ENCODE measurements at regions not wholly inside any gene's neighbourhood (a gene's known extent, or its start where the extent isn't known, plus 50 kb on each side); places are given as distances from the start of the nearest gene placed in this dataset.
A peak's percentile ranks its signal among the peaks of the same experiment; 100 is the strongest.

GRCh38 chr6:14472255-14472985 lies 354.8 kb downstream of the CD83 start:
- no TSS peak for BruUV-seq (replicated peaks)
- Histone ChIP-seq H3K36me3 (ENCODE audit: control insufficient read depth in 2 of 2, insufficient read depth in 2 of 2, low read length in 1 of 2) (no peaks in the 10 kb centered on the region), H3K4me2 (ENCODE audit: control insufficient read depth, insufficient read depth) (no peak overlapping the region), H2AFZ (ENCODE audit: control insufficient read depth, low read depth, low read length) (no peak overlapping the region), H3K4me3 (no peak overlapping the region), H3K79me2 (ENCODE audit: control insufficient read depth, insufficient read depth, low read length) (no peaks in the 10 kb centered on the region), H3K9me3 (replicated peaks; ENCODE audit: control insufficient read depth, insufficient read depth, low read length) (no peaks in the 10 kb centered on the region), H3K27me3 (replicated peaks in 1 of 2; ENCODE audit: control insufficient read depth in 2 of 2, insufficient read depth in 2 of 2, low read length in 1 of 2) (peaks cover 0 to 3% of the 10 kb centered on the region in 2 experiments; a peak in 1 of 4 replicates), H4K20me1 (ENCODE audit: control insufficient read depth, insufficient read depth) (no peaks in the 10 kb centered on the region), H3K9ac (ENCODE audit: control insufficient read depth, insufficient read depth, low read length) (no peak overlapping the region), H3K27ac (ENCODE audit: control insufficient read depth, insufficient read depth) (no peak overlapping the region), H3K4me1 (ENCODE audit: control insufficient read depth, insufficient read depth, low read length) (no peaks in the 10 kb centered on the region)
- ChIA-PET POLR2A (no interaction called here), RAD21 (ENCODE audit: unreplicated experiment) (no interaction called here), SMC1A (ENCODE audit: uncharacterized antibody, unreplicated experiment) (interaction anchor here (1.0 to 1.4 kb wide), 2 partner anchors 18 to 237 kb away, joined by 3 to 4 read pairs; no protein-coding TSS in a partner anchor), CTCF (no interaction called here)
- no peak for TF ChIP-seq HSF1 (IDR thresholded peaks at IDR 0.05; ENCODE audit: low read depth, low read length)
- TF ChIP-seq YY1 (IDR thresholded peaks at IDR 0.05; ENCODE audit: low read depth, low read length), result no peak
- TF ChIP-seq IKZF1 (conservative IDR thresholded peaks at IDR 0.05), result no peak
- no peak for TF ChIP-seq LARP7 (IDR thresholded peaks at IDR 0.05)
- TF ChIP-seq NFYB (IDR thresholded peaks at IDR 0.05; ENCODE audit: insufficient read depth, low read depth, low read length), result no peak
- no peak for TF ChIP-seq ASH2L (IDR thresholded peaks at IDR 0.05; ENCODE audit: borderline replicate concordance, low read depth)
- DNase-seq (ENCODE audit: low read depth, low spot score) (no peak), ATAC-seq (no peak), FAIRE-seq (peak; percentile 35)
- WGBS (ENCODE audit: insufficient coverage, insufficient replicate concordance, low lambda C conversion rate, missing lambda C conversion rate), result 27% methylated on average over 3 of the region's 3 CpGs
- intact Hi-C loops (cut with micrococcal nuclease; ENCODE audit: unreplicated experiment), result no loop called here
- in situ Hi-C loops (cut with MboI), result no loop called here

GRCh38 chr6:14472986-14473337 lies 355.4 kb downstream of the CD83 start:
- FAIRE-seq, result no peak
- H3K27me3 ChIP-seq (replicated peaks in 1 of 2; ENCODE audit: control insufficient read depth in 2 of 2, insufficient read depth in 2 of 2, low read length in 1 of 2), result peaks cover 0 to 3% of the 10 kb centered on the region in 2 experiments; a peak in 1 of 4 replicates
- H3K4me1 ChIP-seq (ENCODE audit: control insufficient read depth, insufficient read depth, low read length), result no peaks in the 10 kb centered on the region
- WGBS (ENCODE audit: insufficient coverage, insufficient replicate concordance, low lambda C conversion rate, missing lambda C conversion rate), result 34% methylated on average over 9 of the region's 9 CpGs
- no peak overlapping the region; the same call in 1 of the 2 replicates for H2AFZ ChIP-seq (ENCODE audit: control insufficient read depth, low read depth, low read length)
- DNase-seq (ENCODE audit: low read depth, low spot score), result no peak
- intact Hi-C loops (cut with micrococcal nuclease; ENCODE audit: unreplicated experiment) (no loop called here), in situ Hi-C loops (cut with MboI) (no loop called here)
- no peak for ATAC-seq
- ChIA-PET RAD21 (ENCODE audit: unreplicated experiment) (no interaction called here), POLR2A (no interaction called here), SMC1A (ENCODE audit: uncharacterized antibody, unreplicated experiment) (no interaction called here), CTCF (no interaction called here)
- no peak overlapping the region for H3K4me3 ChIP-seq
- no peaks in the 10 kb centered on the region for H3K9me3 ChIP-seq (replicated peaks; ENCODE audit: control insufficient read depth, insufficient read depth, low read length)
- H3K36me3 ChIP-seq (ENCODE audit: control insufficient read depth in 2 of 2, insufficient read depth in 2 of 2, low read length in 1 of 2), result no peaks in the 10 kb centered on the region
- H3K27ac ChIP-seq (ENCODE audit: control insufficient read depth, insufficient read depth), result no peak overlapping the region
- H3K79me2 ChIP-seq (ENCODE audit: control insufficient read depth, insufficient read depth, low read length), result no peaks in the 10 kb centered on the region
- H4K20me1 ChIP-seq (ENCODE audit: control insufficient read depth, insufficient read depth), result no peaks in the 10 kb centered on the region
- BruUV-seq (replicated peaks), result no TSS peak
- H3K4me2 ChIP-seq (ENCODE audit: control insufficient read depth, insufficient read depth), result no peak overlapping the region
- no peak overlapping the region for H3K9ac ChIP-seq (ENCODE audit: control insufficient read depth, insufficient read depth, low read length)
- TF ChIP-seq SRF (IDR thresholded peaks at IDR 0.05; ENCODE audit: low read depth in 2 of 2, low read length in 2 of 2), result no peak
- TF ChIP-seq HDGF (IDR thresholded peaks at IDR 0.05), result no peak
- TF ChIP-seq ETV6 (conservative IDR thresholded peaks at IDR 0.05 in 1 of 2, IDR thresholded peaks at IDR 0.05 in 1 of 2; ENCODE audit: borderline replicate concordance in 1 of 2, low read depth in 1 of 2), result no peak
- TF ChIP-seq GABPA (IDR thresholded peaks at IDR 0.05; ENCODE audit: low read depth), result no peak
- no peak for TF ChIP-seq POLR2AphosphoS2 (IDR thresholded peaks at IDR 0.05; ENCODE audit: low read depth, low read length)
- no peak for TF ChIP-seq MTA2 (IDR thresholded peaks at IDR 0.05; ENCODE audit: low read depth)
- TF ChIP-seq, protein P1, sequence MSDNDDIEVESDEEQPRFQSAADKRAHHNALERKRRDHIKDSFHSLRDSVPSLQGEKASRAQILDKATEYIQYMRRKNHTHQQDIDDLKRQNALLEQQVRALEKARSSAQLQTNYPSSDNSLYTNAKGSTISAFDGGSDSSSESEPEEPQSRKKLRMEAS (IDR thresholded peaks at IDR 0.05; ENCODE audit: low read depth, low read length), result no peak

Data from GM12878 (cell line).